ENCODE measurements at regions not wholly inside any gene's neighbourhood (a gene's known extent, or its start where the extent isn't known, plus 50 kb on each side); places are given as distances from the start of the nearest gene placed in this dataset.
"Not testable (repeated sequence)": the region's sequence is repeated elsewhere in the genome, so short reads cannot be mapped to it uniquely, and the experiment has no call there.

DNA sequence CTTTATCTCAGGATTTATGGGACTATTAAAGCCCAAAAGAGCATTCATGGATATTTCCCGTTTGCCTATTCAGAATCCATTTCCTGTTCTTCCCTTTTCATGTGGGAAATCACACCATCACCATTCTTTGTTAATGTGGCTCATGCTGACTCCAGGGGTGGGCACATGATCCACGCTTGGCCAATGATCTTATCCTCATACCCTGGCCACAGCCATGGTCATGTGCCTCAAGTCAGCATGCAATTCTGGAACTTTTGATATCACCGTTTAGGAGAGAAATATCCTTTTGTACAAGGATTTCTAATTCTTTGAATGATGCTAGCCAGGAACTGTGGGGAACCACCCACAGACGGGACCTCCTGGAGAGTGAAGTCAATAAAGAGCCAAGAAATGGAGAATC lies 272.2 kb downstream of the PRELID2 start:
- DNase-seq: no peak

DNA sequence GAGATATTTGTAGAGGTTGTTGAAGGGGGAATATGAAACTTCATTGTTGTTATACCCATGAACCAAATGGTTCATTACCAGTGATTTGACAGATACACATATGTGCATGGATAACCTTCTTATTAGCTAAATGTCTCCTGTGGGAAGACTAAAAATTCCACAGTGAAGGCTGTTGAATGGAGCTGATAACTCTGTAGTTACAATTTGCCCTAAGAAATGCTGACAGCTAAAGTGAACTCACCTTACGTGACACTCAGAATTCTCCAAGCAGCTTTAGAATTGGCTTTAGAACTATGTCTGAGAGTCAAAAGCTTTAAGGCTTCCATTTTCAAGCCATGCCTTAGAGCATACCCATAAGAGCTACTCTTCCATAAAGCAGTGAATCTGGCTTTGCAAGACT lies 276.9 kb downstream of the PRELID2 start:
- DNase-seq: no peak

DNA sequence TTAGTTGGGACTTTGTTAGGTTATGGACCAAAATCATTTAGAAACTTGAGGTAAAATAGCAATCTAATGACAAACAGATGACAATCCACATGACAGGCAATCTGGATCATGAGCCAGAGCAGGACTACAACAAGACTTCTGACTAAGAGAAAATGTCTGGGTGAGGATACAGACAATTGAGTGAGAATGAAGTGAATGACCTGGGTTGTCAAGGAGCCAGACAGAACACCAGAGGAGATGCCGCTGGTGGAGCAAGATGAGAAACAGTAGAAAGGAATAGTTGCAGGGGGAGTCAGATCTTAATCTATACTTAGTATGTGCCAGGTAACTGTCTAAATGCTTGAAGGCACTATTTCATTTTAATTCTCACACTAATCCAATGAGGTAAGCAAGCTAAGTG lies 277.8 kb downstream of the PRELID2 start:
- no peak for DNase-seq

DNA sequence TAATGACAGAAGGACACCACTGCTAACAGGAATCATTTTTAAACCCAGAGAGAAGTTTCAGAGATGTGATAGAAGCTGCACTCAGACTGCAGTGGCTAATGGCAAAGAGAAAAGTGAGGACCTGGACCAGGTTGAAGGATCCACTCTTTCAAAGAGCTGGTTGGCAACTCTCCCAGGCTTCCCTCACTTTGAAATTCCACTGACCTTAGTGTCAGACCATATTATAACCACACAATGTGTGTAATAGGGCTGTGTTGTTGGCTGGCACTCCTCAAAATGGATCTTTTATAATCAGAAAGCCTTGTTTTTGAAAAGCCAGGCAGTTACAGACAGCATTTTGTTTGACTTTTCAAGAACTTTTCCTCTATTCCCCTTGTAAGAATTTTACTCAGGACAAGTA lies 280.7 kb downstream of the PRELID2 start:
- DNase-seq: no peak

DNA sequence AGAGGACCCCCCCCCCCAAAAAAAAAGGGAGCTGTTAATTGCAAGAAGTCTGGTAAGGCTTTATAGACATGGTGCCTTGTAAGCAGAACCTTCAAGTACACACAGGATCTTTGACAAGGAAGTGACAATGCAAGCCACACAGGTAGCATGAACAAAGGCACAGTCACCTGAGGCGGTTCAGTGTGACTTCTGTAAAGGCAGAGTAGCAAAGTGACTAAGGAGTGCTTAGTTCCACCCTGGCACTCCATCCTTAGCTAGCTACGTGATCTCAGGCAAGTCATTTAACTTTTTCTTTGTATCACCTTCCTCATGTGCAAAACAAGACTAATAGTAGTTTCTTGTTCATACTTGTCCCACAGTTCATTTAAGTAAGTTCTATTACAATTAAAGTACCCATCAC lies 282.0 kb downstream of the PRELID2 start:
- no peak for DNase-seq

DNA sequence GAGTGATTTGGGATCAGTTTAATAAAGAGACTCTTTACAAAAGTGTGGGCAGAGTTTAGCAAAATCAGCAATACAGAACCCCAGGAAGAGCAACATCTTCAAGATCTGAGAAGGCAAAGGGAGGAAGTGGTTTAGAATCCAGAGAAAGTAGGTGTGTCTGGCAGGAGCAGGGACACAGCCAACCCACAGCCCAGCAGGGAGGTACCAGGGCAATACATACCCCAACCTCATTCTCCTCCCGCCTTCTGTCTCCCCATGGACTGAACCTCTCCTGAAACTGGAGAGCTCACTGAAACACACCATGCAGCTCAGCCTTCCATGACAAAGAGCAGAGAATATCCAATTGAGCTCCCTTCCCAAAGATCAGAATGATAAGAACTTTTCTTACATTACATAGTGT lies 283.4 kb downstream of the PRELID2 start:
- DNase-seq: no peak

DNA sequence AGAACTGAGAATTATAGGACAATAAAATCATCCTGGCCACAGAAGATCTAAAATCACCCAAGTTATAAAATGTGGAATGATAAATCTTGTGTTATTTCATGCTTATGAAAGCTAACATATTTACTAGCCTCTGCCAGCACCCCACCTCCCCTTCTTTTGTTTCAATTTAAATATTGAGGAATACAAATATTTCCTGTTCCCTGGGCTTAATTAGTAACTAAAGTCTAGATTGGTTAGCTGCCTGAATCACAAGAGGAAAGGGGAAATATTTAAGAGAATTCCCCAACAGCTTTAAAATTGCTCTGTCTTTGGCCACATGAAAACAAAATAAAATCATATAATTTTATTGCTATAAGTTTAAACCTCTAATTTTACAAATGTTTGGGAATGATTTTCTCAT lies 287.0 kb downstream of the PRELID2 start:
- DNase-seq: no peak

DNA sequence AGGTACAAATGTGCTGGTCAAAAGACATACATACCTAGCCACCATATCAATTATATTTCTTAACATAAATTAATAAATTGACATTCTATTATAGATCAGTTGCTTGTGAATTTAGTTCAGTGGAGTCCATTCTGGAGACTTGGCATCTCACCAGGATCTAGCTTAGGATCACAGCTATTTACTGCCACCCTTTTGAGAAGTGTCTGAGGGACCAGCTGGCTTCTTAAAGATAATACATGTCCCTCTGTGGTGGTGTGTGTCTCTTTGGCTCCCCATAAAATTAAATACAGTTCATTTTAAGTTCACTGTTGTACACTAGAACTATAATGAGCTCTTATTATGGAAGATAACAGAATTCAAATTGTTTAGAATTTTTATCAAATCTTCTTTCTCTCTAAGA lies 290.7 kb downstream of the PRELID2 start:
- no peak for DNase-seq

DNA sequence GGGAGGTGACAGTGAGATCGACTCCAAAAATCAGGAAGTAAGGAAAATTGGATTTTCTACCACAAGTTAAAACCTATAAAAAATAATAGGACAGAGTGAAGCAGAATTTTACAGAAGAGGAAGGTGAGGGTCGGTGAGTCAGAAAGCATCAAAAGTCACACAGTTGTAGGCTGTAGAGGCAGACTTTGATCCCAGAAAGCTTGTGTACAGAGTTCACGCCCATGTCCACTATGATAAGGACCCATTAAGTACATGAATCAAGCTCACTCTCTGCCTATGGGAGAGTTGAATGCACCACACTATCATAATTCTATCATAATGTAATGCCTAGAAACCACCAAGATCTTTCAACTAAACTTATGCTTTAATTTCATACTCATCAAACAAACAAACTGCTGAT lies 291.2 kb downstream of the PRELID2 start:
- no peak for DNase-seq

DNA sequence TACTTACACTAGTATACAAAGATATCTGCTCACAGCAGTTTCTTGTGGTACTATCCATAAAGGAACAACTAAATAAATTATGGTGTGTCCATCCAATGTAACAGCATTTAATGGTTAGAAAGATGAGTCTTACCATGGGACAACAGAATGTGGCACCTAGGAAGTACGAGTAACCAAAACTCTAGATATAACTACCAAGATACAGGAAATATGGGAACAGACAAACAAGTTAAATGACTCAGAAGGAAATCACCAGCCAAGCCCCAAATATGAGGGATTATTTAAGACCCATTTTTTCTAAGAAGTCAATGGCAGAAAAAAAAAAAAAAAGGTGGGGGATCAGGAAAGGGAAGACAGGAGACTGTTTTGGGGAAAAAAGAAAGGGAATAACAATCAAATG lies 294.8 kb downstream of the PRELID2 start:
- DNase-seq: no peak

DNA sequence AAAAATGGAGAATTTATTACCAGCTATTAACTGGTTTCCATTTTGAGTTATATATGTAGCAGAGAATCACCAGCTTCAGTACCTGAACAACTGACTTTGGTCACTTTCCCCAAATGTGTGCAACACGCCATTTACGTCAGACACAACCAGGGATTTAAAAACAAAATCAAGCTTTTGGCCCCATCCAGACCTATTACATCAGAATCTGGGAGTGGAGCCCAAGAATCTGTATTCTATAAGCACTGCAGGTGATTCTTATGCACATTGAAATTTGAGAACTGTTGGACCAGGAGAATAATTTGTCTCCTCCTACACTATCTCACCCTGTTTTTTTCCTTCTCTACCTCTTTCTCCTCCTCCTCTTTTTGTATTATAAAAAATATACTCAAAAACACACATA lies 295.9 kb downstream of the PRELID2 start:
- no peak for DNase-seq

DNA sequence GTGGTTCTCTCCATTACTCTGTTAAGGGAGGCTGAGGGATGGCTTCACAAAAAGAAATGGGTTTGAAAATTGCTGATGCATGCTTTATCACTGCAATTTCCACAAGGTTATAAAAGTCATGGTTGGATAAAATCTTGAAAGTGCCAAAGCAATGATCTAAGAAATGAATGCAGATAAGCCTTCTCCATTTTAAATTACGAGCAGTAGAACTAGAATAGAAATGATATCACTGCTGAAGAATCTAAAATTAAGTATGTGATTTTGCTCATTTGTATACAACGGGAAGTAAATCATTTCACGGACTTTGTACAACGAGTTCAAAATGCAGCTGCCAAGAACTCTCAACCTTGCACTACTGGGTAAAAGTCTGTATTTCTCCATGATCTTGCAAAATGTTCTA lies 299.0 kb downstream of the PRELID2 start:
- DNase-seq: no peak

DNA sequence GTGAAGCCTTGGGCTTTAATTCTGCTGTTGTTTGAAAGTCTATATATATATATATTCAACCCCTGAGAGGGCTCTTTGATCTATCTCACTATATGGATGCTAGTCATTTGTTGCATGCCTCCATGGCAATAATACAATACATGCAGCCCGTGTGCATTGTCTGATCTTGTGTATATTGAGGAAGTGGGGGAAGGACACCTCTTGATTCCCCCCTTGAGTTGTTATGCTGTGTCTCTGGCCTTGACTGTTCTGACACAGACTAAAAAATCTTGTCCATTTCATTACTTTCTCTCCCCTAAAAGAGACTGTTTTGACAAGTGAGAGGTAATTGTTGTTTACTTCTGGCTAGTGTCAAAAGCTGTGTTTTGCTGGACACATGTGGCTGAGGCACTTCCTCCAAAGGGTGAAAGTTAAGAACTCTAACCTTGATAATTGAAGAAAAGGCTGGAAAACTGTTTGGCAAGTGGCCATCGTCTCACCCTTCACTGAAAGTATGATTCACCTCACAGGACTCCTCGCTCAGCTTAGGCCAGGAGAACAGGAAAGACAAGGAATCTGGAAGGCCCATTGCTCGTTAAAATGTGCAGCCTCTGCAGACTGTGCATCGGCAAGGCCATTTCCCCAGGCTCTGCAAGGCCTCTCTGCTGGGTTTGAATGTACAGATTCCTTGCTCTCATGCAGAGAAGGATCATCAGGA lies 304.0 kb downstream of the PRELID2 start:
- no peak for DNase-seq

DNA sequence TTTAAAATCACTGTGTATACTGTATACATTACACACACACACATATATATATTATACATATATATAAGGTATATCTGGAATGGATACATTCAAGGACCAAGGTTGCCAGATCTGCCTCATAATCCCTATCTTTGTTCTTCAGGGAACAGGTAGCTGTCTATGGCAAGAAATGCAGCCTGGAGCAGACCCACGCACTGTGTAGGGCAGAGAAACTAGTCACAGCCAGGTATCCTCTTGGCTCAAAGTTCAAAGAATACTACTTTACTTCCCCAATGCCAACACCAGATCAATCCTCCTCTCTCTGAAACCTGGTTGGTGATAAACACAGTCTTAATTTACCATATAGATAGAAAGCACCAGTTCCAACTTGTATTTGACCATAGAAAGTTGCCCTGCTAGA lies 313.6 kb downstream of the PRELID2 start:
- DNase-seq: no peak

DNA sequence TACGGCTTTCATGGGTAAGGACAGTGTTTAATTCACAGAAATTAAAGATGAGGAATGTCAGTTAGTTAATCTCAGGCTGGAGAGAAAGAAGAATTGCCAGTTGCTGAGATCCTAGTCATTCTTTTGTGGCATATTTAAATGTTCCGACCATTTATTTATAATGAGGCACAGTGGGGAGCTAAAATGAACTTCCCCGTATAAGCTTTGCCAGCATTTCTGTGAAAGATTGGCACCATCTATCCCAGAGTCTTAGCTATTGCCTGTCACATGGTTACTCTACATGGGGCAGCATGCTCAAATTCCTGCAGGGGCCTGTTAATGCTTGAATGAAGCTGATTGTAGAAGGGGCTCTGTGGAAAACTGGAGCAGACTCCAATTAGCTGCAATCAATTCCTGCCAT lies 314.1 kb downstream of the PRELID2 start:
- DNase-seq: no peak

DNA sequence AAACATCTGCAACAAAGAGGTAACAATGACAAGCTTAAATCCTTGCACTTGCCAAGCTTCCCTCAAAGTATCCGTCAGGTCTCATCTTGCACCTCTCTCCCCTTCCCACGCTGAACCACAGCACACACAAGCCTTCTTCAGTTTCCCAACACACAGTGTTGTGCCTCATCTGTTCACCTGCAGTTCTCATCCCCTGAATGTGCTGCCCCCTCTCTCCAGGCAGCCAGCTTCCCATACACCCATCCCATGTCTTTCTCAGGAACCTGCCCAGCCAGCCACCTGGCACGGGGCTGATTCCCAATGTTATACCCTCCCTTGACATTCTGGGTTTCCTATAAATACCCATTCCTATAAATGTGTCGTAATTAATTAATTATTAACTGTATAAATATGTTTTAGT lies 314.8 kb downstream of the PRELID2 start:
- DNase-seq: no peak

DNA sequence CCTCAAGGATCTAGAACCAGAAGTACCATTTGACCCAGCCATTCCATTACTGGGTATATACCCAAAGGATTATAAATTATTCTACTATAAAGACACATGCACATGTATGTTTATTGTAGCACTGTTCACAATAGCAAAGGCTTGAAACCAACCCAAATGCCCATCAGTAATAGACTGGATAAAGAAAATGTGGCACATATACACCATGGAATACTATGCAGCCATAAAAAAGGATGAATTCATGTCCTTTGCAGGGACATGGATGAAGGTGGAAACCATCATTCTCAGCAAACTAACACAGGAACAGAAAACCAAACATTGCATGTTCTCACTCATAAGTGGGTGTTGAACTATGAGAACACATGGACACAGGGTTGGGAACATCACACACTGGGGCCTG lies 317.6 kb downstream of the PRELID2 start:
- not testable (repeated sequence) for DNase-seq

DNA sequence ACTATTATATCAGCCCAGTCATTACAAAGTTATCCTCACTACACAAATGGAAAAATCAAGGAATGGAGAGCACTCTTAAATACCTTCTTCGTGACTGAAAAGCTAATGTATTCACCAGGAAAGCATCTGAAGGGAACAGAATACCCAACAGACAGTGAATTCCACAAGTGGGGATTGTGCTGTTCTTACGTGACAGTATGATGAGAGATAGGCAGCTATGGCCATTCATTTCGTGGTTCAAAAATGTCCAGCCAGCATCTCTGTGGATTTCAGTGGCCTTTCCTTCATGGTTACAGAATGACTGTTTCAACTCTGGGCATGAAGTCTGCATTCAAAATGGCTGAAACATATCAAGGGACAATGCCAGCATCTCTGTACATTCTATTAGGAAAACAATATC lies 323.8 kb downstream of the PRELID2 start:
- DNase-seq: no peak

DNA sequence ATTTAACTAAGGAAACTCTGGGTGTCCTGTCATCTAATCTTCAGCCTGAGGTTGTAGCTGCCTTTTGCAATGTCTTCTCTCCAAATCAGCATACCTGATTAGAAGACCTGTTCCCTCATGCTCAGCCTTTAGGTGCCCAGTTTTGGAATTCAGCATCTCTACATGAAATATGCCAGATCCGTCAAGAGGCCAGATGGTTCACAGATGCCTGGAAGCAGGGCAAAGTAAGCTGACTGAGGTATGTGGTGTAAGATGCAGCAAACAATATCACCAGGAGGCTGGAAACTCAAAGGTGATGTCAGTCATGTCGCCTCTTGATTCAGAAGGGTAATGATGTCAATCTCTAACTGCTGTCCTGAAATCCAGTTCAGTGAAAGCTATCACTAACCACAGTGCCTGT lies 324.4 kb downstream of the PRELID2 start:
- no peak for DNase-seq

DNA sequence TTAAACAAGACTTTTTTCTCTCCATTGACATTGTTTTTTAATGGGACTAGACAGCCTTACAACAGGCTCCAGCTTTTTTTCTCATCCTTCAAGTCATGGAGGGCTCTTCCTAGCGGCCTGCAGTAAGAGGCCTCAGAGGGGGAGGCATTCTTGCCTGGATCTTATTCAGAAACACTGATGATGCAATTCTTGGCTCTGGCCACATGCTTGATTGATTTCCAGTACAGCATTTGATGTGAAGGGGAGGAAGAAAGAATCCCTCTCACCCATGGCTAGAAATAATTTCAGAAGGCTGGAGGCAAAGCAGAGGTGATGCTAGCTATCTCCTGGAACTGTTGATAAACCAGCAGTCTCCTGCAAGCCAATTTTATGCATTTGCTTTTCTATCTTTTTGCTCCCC lies 324.8 kb downstream of the PRELID2 start:
- no peak for DNase-seq

DNA sequence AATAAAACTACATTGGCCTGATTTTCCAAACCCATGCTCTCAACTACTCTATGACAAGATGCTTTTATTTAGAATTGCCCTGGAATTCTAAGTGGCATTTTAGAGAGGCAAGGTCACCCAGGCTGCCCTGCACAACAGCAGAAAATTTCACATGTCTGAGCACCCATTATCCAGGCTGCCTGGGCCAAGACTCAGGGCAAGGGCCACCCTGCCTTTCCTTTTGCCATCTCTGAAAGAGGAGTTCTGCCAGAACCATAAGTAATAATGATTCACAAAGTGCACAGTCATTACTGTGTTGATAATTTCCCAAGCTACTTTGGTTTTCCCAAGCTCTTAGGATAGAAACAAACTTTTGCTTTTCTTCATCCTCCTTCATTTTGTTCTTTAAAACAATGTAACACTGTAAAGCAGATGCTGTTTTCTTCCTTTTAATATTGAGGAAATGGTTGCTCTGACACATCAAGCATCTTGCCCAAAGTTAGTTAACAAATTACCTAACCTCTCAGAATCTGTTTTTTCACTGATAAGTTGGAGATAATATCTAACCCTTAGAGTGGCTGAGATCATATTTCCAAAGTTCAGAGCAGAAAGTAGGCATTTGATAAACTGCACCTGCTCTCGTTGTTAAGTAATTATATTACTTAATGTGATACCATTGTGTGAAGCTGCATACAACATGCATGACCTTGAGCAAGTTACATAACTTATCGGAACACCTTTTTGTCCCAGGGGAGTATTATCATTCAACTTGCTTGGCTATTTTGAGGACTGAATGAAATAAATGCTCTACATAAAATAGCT lies 325.6 kb downstream of the PRELID2 start:
- no peak for DNase-seq

DNA sequence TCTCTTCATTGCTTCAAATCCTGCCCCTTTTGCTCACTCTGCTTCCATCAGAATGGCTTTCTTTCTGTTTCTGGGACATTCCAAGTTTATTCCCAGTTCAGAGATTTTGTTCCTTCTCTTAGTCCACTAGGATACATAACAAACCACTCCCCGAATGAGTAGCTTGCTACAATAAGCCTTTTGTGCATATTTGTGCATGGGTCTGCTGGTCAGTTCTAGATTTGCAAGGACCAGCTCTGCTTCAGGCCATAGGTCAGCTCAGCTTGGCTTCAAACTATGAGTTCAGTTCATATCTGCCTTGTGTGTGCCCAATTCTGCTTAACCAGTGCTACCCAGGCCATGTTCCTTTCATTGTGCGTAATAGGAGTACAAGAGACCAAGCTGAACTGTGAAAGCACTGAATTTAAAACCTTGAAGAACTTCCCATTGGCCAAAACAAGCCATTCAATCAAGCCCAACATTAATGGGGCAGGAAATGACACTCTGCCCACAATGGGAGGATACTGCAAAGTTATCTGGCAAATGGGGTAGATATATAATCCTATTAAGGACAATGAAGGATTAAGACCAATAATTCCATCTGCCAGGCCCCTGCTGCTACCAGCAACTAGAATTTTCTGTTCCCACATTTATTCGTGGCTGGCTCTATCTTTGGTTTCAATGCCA lies 328.8 kb downstream of the PRELID2 start:
- no peak for DNase-seq

DNA sequence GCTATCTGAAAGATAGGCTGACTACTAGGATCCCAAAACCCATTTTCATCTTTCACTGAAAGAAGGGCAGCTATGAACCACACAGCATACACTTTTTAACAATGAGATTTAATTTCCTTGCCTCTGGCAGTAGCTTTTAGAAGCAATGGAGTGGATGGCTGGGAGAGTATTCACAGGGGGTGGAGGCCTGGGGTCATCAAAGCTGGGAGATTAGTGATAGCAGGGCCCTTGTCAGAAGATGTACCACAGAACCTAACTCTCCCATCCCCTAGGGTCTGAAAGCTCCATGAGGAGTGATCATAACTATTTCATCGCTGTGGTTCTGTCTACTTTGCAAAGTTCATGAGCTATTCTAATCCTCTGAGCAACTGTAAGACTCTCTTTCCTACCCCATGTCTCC lies 332.2 kb downstream of the PRELID2 start:
- DNase-seq: no peak

DNA sequence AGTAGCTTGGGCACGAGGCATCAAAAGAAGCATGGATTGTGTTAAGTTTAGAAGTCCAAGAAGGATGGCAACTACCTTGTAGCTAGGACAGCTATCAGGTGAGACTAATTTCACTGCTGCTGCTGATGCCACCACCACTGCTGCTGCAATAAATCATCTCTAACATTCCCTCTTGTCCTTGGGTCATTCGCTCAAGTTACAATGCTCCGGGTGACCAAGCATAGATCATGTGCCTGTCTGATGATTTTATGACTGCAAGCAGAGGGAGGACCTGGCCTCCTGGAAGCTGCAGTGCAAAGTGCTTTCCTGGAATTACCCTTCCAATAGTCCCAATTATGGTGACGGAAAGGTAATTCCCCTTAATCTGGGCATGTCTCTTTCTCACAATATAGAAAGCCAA lies 334.4 kb downstream of the PRELID2 start:
- no peak for DNase-seq
